Astrocyte of the hippocampus (primary cell): ENCODE measurements at regions not wholly inside any gene's neighbourhood (a gene's known extent, or its start where the extent isn't known, plus 50 kb on each side); places are given as distances from the start of the nearest gene placed in this dataset.
"Not testable (repeated sequence)": the region's sequence is repeated elsewhere in the genome, so short reads cannot be mapped to it uniquely, and the experiment has no call there.

Experiments
- DNase-seq: peaks from one replicate; pipeline ENCODE4 v3.0.0; 2011; ENCODE audit warnings: low read depth, low spot score

- peak; percentile 36 for DNase-seq
Observed at GRCh38 chr1:82160036-82160435, 359.3 kb downstream of the ADGRL2 start.

GRCh38 chr1:82158981-82159380 is 358.2 kb downstream of the ADGRL2 start:
- DNase-seq, result no peak

- DNase-seq, result no peak
Observed at GRCh38 chr1:82154219-82154970, 353.7 kb downstream of the ADGRL2 start.

GRCh38 chr1:82153752-82154151 is 353.0 kb downstream of the ADGRL2 start:
- no peak for DNase-seq

GRCh38 chr1:82153272-82153629 is 352.5 kb downstream of the ADGRL2 start:
- DNase-seq, result peak; percentile 27

GRCh38 chr1:82152356-82153271 is 351.9 kb downstream of the ADGRL2 start:
- no peak for DNase-seq

GRCh38 chr1:82145656-82146055 is 344.9 kb downstream of the ADGRL2 start:
- DNase-seq, result no peak

- DNase-seq, result no peak
Observed at GRCh38 chr1:82143108-82143833, 342.5 kb downstream of the ADGRL2 start.

- DNase-seq, result no peak
Observed at GRCh38 chr1:82141390-82141789, 340.7 kb downstream of the ADGRL2 start.

- no peak for DNase-seq
Observed at GRCh38 chr1:82139751-82140468, 339.2 kb downstream of the ADGRL2 start.

GRCh38 chr1:82136351-82136750 is 335.6 kb downstream of the ADGRL2 start:
- not testable (repeated sequence) for DNase-seq

GRCh38 chr1:82125866-82126265 is 325.1 kb downstream of the ADGRL2 start:
- no peak for DNase-seq

- DNase-seq, result peak; percentile 3
Observed at GRCh38 chr1:82125119-82125518, 324.4 kb downstream of the ADGRL2 start.

GRCh38 chr1:82121421-82121820 is 320.7 kb downstream of the ADGRL2 start:
- no peak for DNase-seq

- DNase-seq, result no peak
Observed at GRCh38 chr1:82116105-82116504, 315.4 kb downstream of the ADGRL2 start.

- DNase-seq, result no peak
Observed at GRCh38 chr1:82114887-82115286, 314.2 kb downstream of the ADGRL2 start.

- DNase-seq, result peak; percentile 11
Observed at GRCh38 chr1:82110366-82111254, 309.9 kb downstream of the ADGRL2 start.

- no peak for DNase-seq
Observed at GRCh38 chr1:82108843-82109242, 308.1 kb downstream of the ADGRL2 start.

GRCh38 chr1:82106672-82107071 is 305.9 kb downstream of the ADGRL2 start:
- no peak for DNase-seq

- no peak for DNase-seq
Observed at GRCh38 chr1:82099170-82099569, 298.4 kb downstream of the ADGRL2 start.
